ENCODE measurements at regions not wholly inside any gene's neighbourhood (a gene's known extent, or its start where the extent isn't known, plus 50 kb on each side); places are given as distances from the start of the nearest gene placed in this dataset.

DNA sequence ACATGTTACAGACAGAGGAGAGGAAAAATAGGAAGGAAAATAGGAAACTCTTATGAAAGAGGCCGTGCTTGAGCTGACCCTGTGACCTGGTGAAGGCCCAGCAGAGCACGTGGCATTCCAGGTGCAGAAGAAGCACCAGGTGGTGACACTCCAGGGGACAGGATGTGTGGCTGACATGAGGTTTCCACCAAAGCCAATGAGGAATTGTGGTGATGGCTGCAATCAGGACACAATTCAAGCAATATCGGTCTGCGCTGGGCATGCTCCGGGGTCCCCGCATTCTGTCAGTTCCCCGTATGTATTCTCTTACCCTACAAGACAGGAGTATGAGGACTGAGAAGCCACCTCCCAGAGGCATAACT is 504.2 kb downstream of the EIPR1 start:
- TF ChIP-seq SMC3 (IDR thresholded peaks at IDR 0.05; ENCODE audit: low read depth, low read length) (no peak), NFIC (IDR thresholded peaks at IDR 0.05; ENCODE audit: borderline replicate concordance) (no peak)
- TF ChIP-seq, protein P1, sequence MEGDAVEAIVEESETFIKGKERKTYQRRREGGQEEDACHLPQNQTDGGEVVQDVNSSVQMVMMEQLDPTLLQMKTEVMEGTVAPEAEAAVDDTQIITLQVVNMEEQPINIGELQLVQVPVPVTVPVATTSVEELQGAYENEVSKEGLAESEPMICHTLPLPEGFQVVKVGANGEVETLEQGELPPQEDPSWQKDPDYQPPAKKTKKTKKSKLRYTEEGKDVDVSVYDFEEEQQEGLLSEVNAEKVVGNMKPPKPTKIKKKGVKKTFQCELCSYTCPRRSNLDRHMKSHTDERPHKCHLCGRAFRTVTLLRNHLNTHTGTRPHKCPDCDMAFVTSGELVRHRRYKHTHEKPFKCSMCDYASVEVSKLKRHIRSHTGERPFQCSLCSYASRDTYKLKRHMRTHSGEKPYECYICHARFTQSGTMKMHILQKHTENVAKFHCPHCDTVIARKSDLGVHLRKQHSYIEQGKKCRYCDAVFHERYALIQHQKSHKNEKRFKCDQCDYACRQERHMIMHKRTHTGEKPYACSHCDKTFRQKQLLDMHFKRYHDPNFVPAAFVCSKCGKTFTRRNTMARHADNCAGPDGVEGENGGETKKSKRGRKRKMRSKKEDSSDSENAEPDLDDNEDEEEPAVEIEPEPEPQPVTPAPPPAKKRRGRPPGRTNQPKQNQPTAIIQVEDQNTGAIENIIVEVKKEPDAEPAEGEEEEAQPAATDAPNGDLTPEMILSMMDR (IDR thresholded peaks at IDR 0.05), result no peak
